ENCODE measurements at regions not wholly inside any gene's neighbourhood (a gene's known extent, or its start where the extent isn't known, plus 50 kb on each side); places are given as distances from the start of the nearest gene placed in this dataset.

GRCh38 chr7:26081638-26082037 lies 70.4 kb upstream of the NFE2L3 start:
- TF ChIP-seq CTCF (IDR thresholded peaks at IDR 0.05) (no peak), POLR2A (IDR thresholded peaks at IDR 0.05) (no peak)

Data from adrenal gland (tissue), 5 donors.